IMR-90 (cell line): ENCODE measurements at regions not wholly inside any gene's neighbourhood (a gene's known extent, or its start where the extent isn't known, plus 50 kb on each side); places are given as distances from the start of the nearest gene placed in this dataset.

Experiments
- CTCF ChIP-seq: conservative IDR thresholded peaks from 2 replicates; pipeline ENCODE4 v1.5.1; 2012; ENCODE audit warnings: mild to moderate bottlenecking, low read depth, low read length, improper control_type of control experiment
- FOS ChIP-seq: fragments of 150-350 bp; IDR thresholded peaks from 2 replicates; pipeline ENCODE4 v1.6.1; 2016; ENCODE audit warnings: low read depth, low read length
- MAZ ChIP-seq: IDR thresholded peaks from 2 replicates; pipeline ENCODE4 v1.6.1; 2012; ENCODE audit warnings: low read depth, mild to moderate bottlenecking, low read length, improper control_type of control experiment, moderate library complexity, borderline replicate concordance
- POLR2A ChIP-seq: IDR thresholded peaks from 2 replicates; pipeline ENCODE4 v1.6.1; 2012; ENCODE audit warnings: mild to moderate bottlenecking, low read depth, low read length

- no peak for TF ChIP-seq CTCF
- TF ChIP-seq POLR2A, result no peak
- no peak for TF ChIP-seq MAZ
- no peak for TF ChIP-seq FOS
Observed at GRCh38 chr2:150152230-150152629, 335.2 kb downstream of the RND3 start.
